ENCODE measurements at regions not wholly inside any gene's neighbourhood (a gene's known extent, or its start where the extent isn't known, plus 50 kb on each side); places are given as distances from the start of the nearest gene placed in this dataset.
"Not testable (repeated sequence)": the region's sequence is repeated elsewhere in the genome, so short reads cannot be mapped to it uniquely, and the experiment has no call there.

GRCh38 chr18:1488957-1489356 lies 584.3 kb downstream of the ADCYAP1 start:
- DNase-seq (ENCODE audit: low spot score): no peak

- DNase-seq (ENCODE audit: low spot score): no peak
Measured at GRCh38 chr18:1495387-1495786, 590.7 kb downstream of the ADCYAP1 start.

- no peak for DNase-seq (ENCODE audit: low spot score)
Measured at GRCh38 chr18:1496096-1496495, 591.4 kb downstream of the ADCYAP1 start.

GRCh38 chr18:1498216-1498615 lies 593.5 kb downstream of the ADCYAP1 start:
- DNase-seq (ENCODE audit: low spot score): no peak

DNA sequence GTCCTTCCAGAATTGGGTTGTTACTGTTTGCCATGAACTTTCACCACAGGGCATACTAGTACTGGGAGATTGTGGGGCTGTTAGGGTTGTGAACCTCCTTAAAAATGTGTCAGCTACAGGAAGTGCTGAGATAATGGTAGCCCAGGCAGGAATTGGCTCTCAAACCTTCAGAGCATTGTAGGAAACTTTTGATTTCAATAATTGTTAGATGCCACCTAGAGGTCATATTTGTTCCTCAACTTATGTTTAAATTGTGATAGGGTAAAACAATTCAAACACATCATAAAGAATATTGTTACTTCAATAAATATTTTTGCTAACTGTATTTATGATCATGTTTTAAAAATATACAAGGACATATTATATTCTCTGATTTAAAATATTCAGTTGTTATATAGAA lies 594.6 kb downstream of the ADCYAP1 start:
- no peak for DNase-seq (ENCODE audit: low spot score)

GRCh38 chr18:1503847-1504246 lies 599.2 kb downstream of the ADCYAP1 start:
- DNase-seq (ENCODE audit: low spot score): no peak

DNA sequence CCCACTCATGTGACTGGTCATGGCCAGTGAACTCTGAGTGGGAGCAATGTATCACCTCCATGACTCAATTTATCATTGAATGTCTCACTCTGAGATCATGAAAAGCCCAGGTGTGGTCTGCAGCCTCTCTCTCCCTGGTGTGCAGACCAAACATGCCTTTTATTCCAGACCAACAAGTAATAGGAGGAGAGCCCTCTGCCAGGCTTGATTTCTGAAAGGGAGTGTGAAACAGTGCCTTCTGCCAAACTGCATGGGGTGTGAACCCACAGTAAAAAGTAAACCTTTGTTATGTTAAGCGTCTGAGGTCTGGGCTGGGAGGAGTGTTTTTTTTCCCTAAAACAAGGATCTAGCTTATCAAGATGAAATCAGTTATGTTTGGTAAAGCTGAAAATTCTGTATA lies 601.2 kb downstream of the ADCYAP1 start:
- DNase-seq (ENCODE audit: low spot score): no peak

GRCh38 chr18:1510542-1511179 lies 606.0 kb downstream of the ADCYAP1 start:
- DNase-seq (ENCODE audit: low spot score): no peak

DNA sequence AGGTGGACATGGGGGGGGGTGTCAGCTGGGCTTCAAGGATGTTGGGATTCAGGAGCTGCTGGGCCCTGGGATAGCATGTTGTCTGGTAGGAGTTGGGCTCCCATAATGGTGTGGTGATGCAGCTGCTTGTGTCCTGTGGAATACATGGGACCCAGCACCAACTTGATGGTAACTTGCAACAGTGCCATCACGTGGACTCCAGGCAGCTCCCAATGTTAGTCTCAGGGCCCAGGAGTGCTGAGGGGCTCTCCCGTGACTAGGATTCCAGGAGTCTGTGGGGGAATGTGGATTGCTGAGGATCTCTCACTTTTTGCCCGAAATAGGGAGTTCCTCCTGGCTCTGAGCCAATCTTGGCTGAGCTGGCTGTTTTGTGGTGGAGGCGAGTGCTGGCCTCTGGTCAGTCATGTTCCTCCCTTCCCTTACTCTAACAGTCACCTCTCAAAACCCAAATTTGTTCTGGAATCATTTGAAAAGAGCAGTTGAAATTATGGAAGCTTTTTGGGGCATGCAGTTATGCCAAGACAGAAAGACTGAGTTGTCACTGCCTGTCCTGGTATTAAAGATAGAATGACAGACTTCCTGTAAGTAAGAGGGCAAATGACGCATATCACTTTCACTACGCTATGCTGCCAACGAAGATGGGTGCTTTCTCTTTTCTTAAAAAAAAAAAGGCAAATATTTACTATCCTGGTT lies 607.1 kb downstream of the ADCYAP1 start:
- no peak for DNase-seq (ENCODE audit: low spot score)

GRCh38 chr18:1513519-1513918 lies 608.8 kb downstream of the ADCYAP1 start:
- no peak for DNase-seq (ENCODE audit: low spot score)

DNA sequence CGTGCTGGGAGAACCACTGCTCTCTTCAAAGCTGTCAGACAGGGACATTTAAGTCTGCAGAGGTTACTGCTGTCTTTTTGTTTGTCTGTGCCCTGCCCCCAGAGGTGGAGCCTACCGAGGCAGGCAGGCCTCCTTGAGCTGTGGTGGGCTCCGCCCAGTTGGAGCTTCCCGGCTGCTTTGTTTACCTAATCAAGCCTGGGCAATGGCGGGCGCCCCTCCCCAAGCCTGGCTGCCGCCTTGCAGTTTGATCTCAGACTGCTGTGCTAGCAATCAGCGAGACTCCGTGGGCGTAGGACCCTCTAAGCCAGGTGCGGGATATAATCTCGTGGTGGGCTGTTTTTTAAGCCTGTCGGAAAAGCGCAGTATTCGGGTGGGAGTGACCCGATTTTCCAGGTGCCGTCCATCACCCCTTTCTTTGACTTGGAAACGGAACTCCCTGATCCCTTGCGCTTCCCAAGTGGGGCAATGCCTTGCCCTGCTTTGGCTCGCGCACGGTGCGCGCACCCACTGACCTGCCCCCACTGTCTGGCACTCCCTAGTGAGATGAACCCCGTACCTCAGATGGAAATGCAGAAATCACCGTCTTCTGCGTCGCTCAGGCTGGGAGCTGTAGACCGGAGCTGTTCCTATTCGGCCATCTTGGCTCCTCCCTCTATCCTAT lies 617.0 kb downstream of the ADCYAP1 start:
- DNase-seq (ENCODE audit: low spot score): not testable (repeated sequence)

- no peak for DNase-seq (ENCODE audit: low spot score)
Measured at GRCh38 chr18:1522249-1522615, 617.6 kb downstream of the ADCYAP1 start.

GRCh38 chr18:1526991-1527390 lies 622.3 kb downstream of the ADCYAP1 start:
- no peak for DNase-seq (ENCODE audit: low spot score)

- no peak for DNase-seq (ENCODE audit: low spot score)
Measured at GRCh38 chr18:1527805-1528204, 623.1 kb downstream of the ADCYAP1 start.

DNA sequence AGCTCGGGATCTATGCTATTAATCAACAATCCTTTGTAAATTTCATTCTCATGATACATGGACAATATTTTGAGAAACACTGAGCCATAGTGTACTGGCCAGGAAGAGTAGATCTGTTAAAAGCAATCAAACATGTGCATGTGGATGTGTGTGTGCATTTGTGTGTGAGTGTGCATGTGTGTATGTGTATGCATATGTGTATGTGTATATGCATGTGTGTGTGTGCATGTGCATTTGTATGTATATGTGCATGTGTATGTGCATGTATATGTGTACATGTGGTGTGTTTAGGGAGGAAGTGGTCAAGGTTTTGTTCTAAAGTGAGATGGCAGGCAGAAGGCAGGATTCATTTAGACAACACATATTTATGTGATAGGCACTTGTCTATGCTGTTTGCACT lies 623.8 kb downstream of the ADCYAP1 start:
- no peak for DNase-seq (ENCODE audit: low spot score)

DNA sequence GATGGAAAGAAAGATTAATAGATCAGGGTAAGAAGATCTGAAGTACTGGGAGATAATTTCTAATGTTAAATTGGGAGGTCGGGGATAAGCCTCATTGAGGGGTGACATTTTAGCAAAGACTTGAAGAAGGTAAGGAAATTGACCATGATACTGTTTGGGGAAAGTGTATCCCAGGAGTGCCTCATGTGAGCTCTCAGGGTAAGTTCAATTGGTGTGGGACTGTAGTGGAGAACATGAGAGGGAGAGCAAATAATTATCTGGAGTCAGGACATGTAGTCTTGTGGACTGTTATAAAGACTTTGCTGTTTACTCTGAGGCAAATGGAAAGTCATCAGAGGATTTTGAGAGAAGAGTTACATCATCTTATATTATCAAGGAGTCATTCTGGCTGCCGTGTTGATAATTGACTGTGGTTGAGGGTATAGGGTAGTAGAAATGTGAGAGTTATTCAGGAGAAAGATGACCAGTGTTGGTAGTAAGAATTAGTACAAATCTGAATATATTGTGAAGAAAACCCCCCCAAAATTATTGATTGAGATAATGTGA lies 624.4 kb downstream of the ADCYAP1 start:
- DNase-seq (ENCODE audit: low spot score): no peak

DNA sequence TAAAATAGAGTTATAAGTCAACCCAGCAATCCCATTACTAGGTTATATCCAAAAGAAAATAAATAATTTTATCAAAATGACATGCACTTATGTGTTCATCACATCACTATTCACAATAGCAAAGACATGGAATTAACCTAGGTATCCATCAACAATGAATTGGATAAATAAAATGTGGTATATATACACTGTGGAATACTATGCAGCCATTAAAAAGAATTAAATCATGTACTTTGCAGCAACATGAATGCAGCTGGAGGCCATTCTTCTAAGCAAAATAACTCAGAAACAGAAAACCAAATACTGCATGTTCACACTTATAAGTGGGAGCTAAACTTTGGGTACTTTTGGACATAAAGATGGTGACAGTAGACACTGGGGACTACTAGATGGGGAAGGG lies 626.0 kb downstream of the ADCYAP1 start:
- no peak for DNase-seq (ENCODE audit: low spot score)

GRCh38 chr18:1539276-1539675 lies 634.6 kb downstream of the ADCYAP1 start:
- no peak for DNase-seq (ENCODE audit: low spot score)

DNA sequence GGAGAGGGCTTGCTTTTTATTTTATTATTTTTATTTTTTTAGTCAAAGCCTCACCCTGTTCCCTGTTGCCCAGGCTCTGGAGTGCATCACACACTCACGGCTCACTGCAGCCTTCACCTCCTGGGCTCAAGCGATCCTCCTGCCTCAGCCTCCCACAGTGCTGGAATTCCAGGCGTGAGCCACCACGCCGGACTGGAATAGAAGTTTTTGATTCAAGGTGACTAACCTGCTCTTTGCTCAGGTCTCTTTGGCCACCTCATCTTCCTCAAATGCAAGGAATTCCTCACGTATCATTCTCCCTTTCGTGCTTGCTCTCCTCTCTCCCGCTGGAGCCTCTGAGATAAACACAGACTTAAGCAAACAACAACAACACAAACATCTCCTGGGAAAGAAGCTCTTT lies 636.8 kb downstream of the ADCYAP1 start:
- DNase-seq (ENCODE audit: low spot score): no peak

- DNase-seq (ENCODE audit: low spot score): no peak
Measured at GRCh38 chr18:1542230-1542774, 637.6 kb downstream of the ADCYAP1 start.

DNA sequence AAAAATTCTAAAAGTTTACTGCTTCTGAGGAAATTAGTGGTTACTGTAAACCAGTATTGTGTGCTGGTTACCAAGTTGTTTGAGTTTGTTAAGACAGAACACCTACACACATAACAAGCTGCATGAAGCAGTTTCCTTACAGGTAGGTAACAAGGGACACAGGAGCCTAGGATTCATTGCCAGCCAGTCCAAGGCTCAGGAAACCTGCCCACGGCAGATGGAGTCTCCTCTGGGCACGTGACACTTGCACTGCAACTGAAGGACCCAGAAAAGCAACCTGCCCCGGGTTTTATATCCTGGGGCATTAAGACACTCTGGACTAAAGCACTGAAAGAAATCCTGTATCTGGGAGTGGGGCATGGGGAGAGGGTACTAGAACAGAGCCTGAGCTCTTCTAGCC lies 639.3 kb downstream of the ADCYAP1 start:
- no peak for DNase-seq (ENCODE audit: low spot score)

DNA sequence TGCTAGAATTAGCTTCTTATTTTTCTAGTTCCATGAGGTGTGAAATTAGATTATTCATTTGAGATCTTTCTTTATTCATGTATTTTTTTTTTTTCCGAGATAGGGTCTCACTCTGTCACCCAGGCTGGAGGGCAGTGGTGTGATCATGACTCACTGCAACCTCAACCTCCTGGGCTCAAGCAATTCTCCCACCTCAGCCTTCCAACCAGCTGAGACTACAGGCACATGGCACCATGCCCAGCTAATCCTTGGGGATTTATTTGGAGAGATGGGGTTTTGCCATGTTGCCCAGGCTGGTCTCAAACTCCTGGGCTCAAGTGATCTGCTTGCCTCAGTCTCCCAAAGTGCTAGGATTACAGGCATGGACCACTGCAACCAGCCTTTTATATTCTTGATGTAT lies 653.0 kb downstream of the ADCYAP1 start:
- not testable (repeated sequence) for DNase-seq (ENCODE audit: low spot score)

- no peak for DNase-seq (ENCODE audit: low spot score)
Measured at GRCh38 chr18:1559563-1559962, 654.9 kb downstream of the ADCYAP1 start.
